Caco-2 (cell line): ENCODE measurements at regions not wholly inside any gene's neighbourhood (a gene's known extent, or its start where the extent isn't known, plus 50 kb on each side); places are given as distances from the start of the nearest gene placed in this dataset.

Experiments used
- BruUV-seq: library from RNA; stranded (reverse); fragments of 400-500 nt; replicated peaks from 2 replicates; lab custom pipeline; 2021; lab: Mats Ljungman, UMichigan
- CTCF ChIA-PET: fragments of 300-600 bp; sonication (Branson Sonifier 250); formaldehyde crosslinking; loops from one replicate; lab custom pipeline; 2022; ENCODE audit warnings: antibody characterized with exemption; lab: Charles Lee
- POLR2A ChIA-PET: fragments of 300-600 bp; sonication (Branson Sonifier 250); formaldehyde crosslinking; loops from one replicate; lab custom pipeline; 2022; ENCODE audit warnings: antibody characterized with exemption; lab: Charles Lee
- DNase-seq, 2 experiments: peaks; one replicate each; pipeline versions ENCODE4 v3.0.0 to v3.0.0-alpha.2; 2020 to 2022
- H3K27me3 ChIP-seq: replicated peaks from 2 replicates; pipeline ENCODE4 v1.6.0; 2011; ENCODE audit warnings: low read length; ENCODE audit not compliant: control insufficient read depth, insufficient read depth
- H3K36me3 ChIP-seq: 2 replicates; pipeline ENCODE4 v1.5.1; 2011; ENCODE audit warnings: low read length; ENCODE audit not compliant: control insufficient read depth, insufficient read depth
- H3K4me1 ChIP-seq: fragments of 250-450 bp; sonication (Bioruptor Pico); 2 replicates; pipeline ENCODE4 v1.5.1; 2020; ENCODE audit warnings: mild to moderate bottlenecking
- H3K4me3 ChIP-seq: 2 replicates; pipeline ENCODE4 v1.5.1; 2011; ENCODE audit warnings: low read depth, mild to moderate bottlenecking, control low read depth, low read length
- H3K9me3 ChIP-seq: fragments of 250-450 bp; sonication (Bioruptor Pico); 2 replicates; pipeline ENCODE4 v1.5.1; 2020; ENCODE audit warnings: mild to moderate bottlenecking, moderate library complexity
- H3K27ac Mint-ChIP-seq: one replicate; pipeline ENCODE4 v1.8.0; 2022; ENCODE audit warnings: mixed read lengths; ENCODE audit not compliant: unreplicated experiment
- H3K27me3 Mint-ChIP-seq: one replicate; pipeline ENCODE4 v1.8.0; 2022; ENCODE audit warnings: mixed read lengths; ENCODE audit not compliant: insufficient read depth, unreplicated experiment
- H3K36me3 Mint-ChIP-seq: one replicate; pipeline ENCODE4 v1.8.0; 2022; ENCODE audit warnings: mild to moderate bottlenecking, mixed read lengths; ENCODE audit not compliant: insufficient read depth, unreplicated experiment
- H3K4me1 Mint-ChIP-seq: one replicate; pipeline ENCODE4 v1.8.0; 2022; ENCODE audit warnings: low read depth, mixed read lengths; ENCODE audit not compliant: unreplicated experiment
- H3K4me3 Mint-ChIP-seq: one replicate; pipeline ENCODE4 v1.8.0; 2022; ENCODE audit warnings: mild to moderate bottlenecking, moderate library complexity, mixed read lengths; ENCODE audit not compliant: unreplicated experiment
- H3K9me3 Mint-ChIP-seq: one replicate; pipeline ENCODE4 v1.8.0; 2022; ENCODE audit warnings: mixed read lengths; ENCODE audit not compliant: unreplicated experiment
- intact Hi-C: fragments of 100-400 bp; cut with micrococcal nuclease; formaldehyde crosslinking; loops from one replicate; pipeline ENCODE4 v1.10.0; 2022; ENCODE audit not compliant: unreplicated experiment
- TF ChIP-seq, protein P1 (sequence below), 2 experiments: fragments of 200-600 bp in 1 of 2; IDR thresholded peaks; 1 replicate in 1 of 2; 2 replicates in 1 of 2; pipeline versions ENCODE4 v1.5.1 to v1.8.0; 2011 to 2022; ENCODE audit warnings: antibody characterized with exemption in 1 of 2, control low read depth in 1 of 2, inconsistent platforms in 1 of 2, low read depth in 1 of 2, low read length in 1 of 2, mild to moderate bottlenecking in 1 of 2, moderate library complexity in 1 of 2; ENCODE audit not compliant: insufficient read depth in 1 of 2, severe bottlenecking in 1 of 2, unreplicated experiment in 1 of 2

DNA sequence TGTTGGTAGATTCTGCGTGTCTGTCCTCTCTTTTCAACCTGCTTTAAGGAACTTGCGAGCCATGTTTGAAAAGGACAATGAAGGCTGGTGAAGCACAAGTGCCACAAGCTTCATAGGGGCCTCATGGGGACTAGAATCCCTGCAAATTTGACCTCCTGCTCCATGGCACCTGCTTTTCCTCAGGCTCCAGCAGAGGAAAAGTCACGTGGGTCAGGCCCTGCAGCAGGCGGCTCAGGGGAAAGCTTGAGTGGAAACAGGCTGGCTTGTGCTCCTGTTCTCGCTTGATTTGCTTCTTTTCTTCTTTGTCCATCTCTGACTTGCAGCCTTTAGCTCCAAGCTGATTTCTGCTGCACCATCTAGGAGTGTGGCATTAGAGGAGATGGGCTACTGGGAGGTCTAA lies 187.6 kb upstream of the MAST4 start:
- intact Hi-C loops, result no loop called here
- POLR2A ChIA-PET, result no interaction called here
- H3K36me3 ChIP-seq, result no peaks in the 10 kb centered on the region
- Mint-ChIP-seq H3K4me1 (no peaks in the 10 kb centered on the region), H3K9me3 (no peaks in the 10 kb centered on the region), H3K4me3 (no peak overlapping the region), H3K36me3 (no peaks in the 10 kb centered on the region), H3K27ac (no peak overlapping the region), H3K27me3 (peaks cover 6% of the 10 kb centered on the region)
- H3K4me1 ChIP-seq, result no peaks in the 10 kb centered on the region
- no peak overlapping the region for H3K4me3 ChIP-seq
- CTCF ChIA-PET, result no interaction called here
- TF ChIP-seq, protein P1, sequence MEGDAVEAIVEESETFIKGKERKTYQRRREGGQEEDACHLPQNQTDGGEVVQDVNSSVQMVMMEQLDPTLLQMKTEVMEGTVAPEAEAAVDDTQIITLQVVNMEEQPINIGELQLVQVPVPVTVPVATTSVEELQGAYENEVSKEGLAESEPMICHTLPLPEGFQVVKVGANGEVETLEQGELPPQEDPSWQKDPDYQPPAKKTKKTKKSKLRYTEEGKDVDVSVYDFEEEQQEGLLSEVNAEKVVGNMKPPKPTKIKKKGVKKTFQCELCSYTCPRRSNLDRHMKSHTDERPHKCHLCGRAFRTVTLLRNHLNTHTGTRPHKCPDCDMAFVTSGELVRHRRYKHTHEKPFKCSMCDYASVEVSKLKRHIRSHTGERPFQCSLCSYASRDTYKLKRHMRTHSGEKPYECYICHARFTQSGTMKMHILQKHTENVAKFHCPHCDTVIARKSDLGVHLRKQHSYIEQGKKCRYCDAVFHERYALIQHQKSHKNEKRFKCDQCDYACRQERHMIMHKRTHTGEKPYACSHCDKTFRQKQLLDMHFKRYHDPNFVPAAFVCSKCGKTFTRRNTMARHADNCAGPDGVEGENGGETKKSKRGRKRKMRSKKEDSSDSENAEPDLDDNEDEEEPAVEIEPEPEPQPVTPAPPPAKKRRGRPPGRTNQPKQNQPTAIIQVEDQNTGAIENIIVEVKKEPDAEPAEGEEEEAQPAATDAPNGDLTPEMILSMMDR (IDR thresholded peaks at IDR 0.05; ENCODE audit: insufficient read depth in 1 of 2, low read depth in 1 of 2, low read length in 1 of 2, severe bottlenecking in 1 of 2, unreplicated experiment in 1 of 2), result no peak
- no peaks in the 10 kb centered on the region; the same call in 1 of the 2 replicates for H3K27me3 ChIP-seq
- no TSS peak for BruUV-seq
- H3K9me3 ChIP-seq, result no peaks in the 10 kb centered on the region
- DNase-seq, result no peak

DNA sequence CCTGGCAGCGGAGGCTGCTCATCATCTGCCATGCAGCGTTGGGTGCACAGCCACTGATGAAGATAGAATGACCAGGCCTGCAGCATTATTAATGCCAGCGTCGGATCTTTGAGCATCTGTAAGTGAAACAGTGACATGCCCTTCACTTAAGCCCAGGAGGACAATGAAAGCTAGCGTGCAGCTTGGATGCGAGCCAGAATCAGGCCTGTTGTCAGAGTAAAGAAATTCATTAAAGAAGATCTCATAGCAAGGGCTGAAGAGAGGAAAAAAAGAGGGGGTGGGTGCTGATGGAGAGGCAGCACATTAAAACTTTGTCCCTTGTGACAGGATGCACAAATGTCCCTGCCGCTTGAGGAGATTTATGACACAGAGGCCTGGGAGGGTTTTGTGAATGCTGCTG lies 186.1 kb upstream of the MAST4 start:
- POLR2A ChIA-PET, result no interaction called here
- no peak for DNase-seq
- Histone ChIP-seq H3K4me1 (no peaks in the 10 kb centered on the region), H3K9me3 (no peaks in the 10 kb centered on the region), H3K36me3 (no peaks in the 10 kb centered on the region), H3K27me3 (no peaks in the 10 kb centered on the region; the same call in 1 of the 2 replicates), H3K4me3 (no peak overlapping the region)
- intact Hi-C loops, result no loop called here
- Mint-ChIP-seq H3K9me3 (no peaks in the 10 kb centered on the region), H3K4me3 (no peak overlapping the region), H3K27ac (no peak overlapping the region), H3K36me3 (no peaks in the 10 kb centered on the region), H3K27me3 (peaks cover 7% of the 10 kb centered on the region), H3K4me1 (no peaks in the 10 kb centered on the region)
- TF ChIP-seq, protein P1 (IDR thresholded peaks at IDR 0.05; ENCODE audit: insufficient read depth in 1 of 2, low read depth in 1 of 2, low read length in 1 of 2, severe bottlenecking in 1 of 2, unreplicated experiment in 1 of 2), result no peak
- CTCF ChIA-PET, result no interaction called here
- BruUV-seq, result no TSS peak

- intact Hi-C loops, result no loop called here
- Histone ChIP-seq H3K4me1 (no peaks in the 10 kb centered on the region), H3K4me3 (no peak overlapping the region), H3K36me3 (no peaks in the 10 kb centered on the region), H3K27me3 (no peaks in the 10 kb centered on the region; the same call in 1 of the 2 replicates), H3K9me3 (no peaks in the 10 kb centered on the region)
- Mint-ChIP-seq H3K4me3 (no peak overlapping the region), H3K27me3 (peaks cover 7% of the 10 kb centered on the region), H3K9me3 (no peaks in the 10 kb centered on the region), H3K4me1 (no peaks in the 10 kb centered on the region), H3K36me3 (no peaks in the 10 kb centered on the region), H3K27ac (no peak overlapping the region)
- ChIA-PET POLR2A (no interaction called here), CTCF (no interaction called here)
- DNase-seq, result no peak
- no TSS peak for BruUV-seq
- TF ChIP-seq, protein P1 (IDR thresholded peaks at IDR 0.05; ENCODE audit: insufficient read depth in 1 of 2, low read depth in 1 of 2, low read length in 1 of 2, severe bottlenecking in 1 of 2, unreplicated experiment in 1 of 2), result no peak
Measured at GRCh38 chr5:66411701-66412100, 184.5 kb upstream of the MAST4 start.
